OCI-M1 (cell line): ENCODE measurements at regions not wholly inside any gene's neighbourhood (a gene's known extent, or its start where the extent isn't known, plus 50 kb on each side); places are given as distances from the start of the nearest gene placed in this dataset.
"Not testable (repeated sequence)": the region's sequence is repeated elsewhere in the genome, so short reads cannot be mapped to it uniquely, and the experiment has no call there.

ENCODE experiments used
- DNase-seq: peaks from one replicate; lab custom pipeline; 2025; lab: John Stamatoyannopoulos, UW

DNA sequence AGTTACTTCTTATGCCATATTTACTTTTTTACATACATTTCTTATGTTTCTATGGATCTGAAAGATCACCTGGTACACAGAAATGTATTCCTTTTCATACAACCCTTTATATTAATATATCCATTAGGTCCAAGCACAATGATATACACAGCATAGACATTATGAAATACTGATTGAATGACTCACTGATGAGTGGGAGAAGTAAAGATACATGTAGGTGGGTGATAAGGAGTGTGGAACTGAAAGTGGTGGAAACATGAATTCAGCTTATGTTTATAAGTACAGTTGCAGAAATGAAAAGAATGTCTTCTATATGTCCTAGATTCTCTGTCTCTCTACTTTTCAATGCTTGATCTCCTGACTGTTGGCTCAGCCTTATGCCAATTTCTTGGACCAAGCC, 87.9 kb downstream of the YIPF7 start:
- DNase-seq, result peak; percentile 74

DNA sequence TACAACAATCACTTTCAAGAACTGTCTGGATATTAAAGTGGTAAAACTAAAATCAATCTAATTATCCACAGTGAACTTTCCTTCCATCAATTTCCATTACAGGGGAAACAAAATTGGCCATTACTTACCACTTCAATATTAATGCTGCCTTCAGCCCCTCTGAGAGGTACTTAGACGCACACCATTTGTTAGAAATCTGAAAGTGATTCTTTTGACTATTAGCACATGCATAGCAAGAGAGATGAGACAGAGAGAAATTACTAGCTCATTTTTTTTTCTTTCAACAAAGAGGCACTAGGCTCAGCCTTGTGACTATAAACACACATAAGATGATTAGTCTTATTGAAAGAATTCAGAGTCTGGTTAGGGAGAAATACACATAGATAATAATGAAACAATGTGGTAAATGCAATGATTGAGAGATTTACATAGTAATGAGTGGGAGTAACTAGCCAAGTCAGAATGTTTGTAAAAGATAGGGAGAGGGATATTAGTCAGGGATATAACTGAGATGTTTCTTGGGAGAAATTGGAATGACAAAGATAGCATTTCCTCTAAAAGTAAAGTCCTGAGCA, 93.3 kb downstream of the YIPF7 start:
- DNase-seq, result no peak

DNA sequence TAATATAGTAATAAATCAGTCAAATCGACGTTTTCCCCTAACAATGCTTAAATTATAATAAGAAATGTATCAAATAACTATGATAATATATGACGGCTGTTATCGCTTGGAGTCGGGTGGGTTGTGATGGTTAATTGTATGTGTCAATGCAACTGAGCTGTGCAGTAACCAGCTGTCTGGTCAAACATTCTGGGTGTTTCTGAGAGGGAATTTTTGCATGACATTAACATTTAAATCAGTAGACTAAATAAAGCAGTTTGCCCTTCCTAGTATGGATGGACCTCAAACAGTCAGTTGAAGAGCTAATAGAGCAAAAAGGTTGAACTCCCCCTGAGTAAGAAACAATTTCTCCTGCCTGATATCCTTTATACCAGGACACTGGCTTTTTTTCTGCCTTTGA, 96.7 kb downstream of the YIPF7 start:
- DNase-seq, result no peak

DNA sequence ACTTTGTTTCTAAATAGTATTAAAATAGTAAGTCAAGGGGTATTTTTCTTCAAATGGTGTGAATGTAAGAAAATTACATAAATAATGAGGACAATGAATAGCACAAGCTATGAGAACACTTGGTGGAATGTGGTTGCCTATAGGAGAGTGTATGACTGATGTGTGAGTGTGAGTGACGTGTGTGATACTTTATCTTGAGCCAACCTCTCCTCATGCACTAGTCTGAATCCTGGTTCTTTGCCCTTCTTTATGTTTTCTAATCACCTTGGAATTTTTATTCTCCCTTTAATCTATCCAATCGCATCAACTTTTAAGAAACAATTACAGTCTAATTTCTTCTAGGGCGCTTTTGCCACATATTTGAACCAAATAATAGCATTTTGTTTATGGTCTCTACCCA, 98.2 kb downstream of the YIPF7 start:
- no peak for DNase-seq

DNA sequence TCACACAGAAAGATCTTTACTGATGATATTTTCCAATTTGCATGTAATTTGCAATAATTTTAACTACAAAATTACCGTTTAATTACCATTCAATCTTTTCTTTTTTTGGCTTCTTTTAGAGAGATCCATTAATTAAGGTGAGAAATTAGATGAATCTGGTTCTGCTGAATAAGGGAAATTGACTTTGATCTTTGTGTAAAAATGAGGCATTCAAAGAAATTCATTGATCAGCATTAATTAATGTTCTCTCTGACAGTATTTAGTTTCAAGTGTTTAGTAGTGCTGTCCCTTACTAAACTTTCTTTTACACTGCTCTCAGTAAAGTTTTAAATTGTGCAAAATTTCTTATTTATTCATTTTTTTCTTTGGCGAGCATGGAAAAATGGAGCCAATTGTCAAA, 97.2 kb upstream of the KCTD8 start:
- DNase-seq, result no peak

DNA sequence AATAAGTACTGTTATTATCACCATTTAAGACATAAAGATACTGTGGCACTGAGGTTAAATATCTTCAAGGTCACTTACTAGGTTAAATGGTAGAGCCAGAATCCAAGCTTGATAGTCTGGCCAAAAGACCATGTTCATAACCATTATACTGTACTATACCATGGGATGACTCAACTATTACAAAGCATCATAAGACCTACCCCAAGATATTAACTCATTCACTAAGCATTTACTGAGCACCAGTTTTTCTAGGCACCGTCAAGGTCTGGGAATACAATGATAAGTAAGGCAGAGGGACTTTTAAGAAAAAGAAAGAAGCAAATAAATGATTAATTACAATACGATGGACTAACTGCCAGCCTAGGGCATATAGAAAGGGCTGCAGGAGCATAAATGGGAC, 95.5 kb upstream of the KCTD8 start:
- DNase-seq, result no peak

DNA sequence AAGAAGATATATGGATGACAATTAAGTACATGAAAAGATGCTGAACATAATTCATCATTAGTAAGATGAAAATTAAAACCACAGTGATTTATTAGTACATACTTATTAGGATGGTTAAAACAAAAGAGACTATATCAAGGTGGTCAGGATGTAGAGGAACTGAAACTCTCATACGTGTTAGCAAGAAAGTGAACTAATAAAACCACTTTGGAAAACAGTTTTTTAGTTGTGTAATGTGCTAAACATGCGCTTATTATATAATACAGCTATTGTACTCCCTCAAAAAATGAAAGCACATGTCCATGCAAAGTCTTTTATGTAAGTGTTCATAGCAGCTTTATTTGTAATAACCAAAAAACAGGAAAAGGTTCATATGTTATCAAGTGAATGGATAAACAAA, 89.9 kb upstream of the KCTD8 start:
- no peak for DNase-seq

DNA sequence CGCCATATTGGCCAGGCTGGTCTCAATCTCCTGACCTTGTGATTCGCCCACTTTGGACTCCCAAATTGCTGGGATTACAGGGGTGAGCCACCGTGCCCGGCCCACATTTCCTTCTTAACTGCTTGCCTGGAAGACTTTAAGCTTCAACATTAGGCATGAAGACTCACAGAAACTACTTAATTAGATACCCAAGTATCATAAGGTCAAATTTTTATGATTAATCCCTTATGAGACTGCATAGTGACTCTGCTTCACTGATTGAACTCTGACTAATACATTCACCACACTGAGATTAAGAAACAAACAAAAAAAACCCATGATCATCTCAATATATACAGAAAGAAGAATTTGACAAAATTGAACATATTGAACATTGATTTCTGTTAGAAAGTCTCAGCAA, 87.4 kb upstream of the KCTD8 start:
- DNase-seq, result no peak

DNA sequence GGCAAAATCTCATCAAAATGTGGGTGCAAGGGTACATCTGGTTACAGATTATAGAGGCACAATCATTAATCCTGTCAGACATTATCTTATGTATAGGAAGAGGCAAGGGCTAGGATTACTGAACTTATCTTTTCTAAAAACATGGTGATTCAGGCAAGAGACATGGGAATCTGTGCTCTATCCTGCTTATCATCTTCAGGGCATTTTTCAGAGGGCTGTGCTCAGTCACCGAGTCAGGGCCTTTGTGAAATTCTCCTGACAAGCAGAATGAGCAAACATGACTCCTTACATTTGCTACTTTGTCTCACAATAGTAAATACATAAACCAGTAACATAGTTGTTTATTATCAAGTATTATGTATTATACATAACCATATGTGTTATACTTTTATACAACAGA, 84.2 kb upstream of the KCTD8 start:
- DNase-seq, result peak; percentile 24

DNA sequence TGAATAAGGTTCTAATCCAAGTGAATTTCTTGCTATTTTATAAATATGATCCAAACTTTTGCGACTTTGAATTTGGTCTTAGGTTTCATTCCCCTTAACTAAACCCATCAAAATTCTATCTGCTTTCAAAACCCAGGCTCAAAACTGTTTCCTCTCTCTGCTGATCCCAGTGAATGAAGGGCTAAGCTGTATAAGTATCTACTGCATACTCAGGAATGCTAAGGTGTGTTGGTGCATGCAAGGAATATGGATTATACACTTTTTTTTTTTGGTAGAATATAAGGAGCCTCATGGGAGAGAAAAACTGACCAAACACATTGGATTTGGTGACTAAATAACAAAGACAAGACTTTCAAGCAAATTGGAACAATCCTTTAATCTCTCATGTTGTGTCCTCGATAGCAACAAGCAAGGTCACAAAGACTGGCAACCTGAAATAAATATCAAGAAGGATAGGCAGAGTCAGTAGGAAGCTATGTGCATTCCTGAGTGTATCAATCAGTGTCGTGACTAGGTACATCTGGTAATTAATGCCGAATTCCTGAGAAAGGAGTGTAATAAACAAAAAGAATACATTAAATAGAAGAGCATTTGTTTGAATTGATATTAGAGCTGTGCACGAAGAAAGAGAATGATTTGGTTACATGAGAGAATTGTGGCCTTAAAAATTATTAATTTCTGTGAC, 74.3 kb upstream of the KCTD8 start:
- no peak for DNase-seq

DNA sequence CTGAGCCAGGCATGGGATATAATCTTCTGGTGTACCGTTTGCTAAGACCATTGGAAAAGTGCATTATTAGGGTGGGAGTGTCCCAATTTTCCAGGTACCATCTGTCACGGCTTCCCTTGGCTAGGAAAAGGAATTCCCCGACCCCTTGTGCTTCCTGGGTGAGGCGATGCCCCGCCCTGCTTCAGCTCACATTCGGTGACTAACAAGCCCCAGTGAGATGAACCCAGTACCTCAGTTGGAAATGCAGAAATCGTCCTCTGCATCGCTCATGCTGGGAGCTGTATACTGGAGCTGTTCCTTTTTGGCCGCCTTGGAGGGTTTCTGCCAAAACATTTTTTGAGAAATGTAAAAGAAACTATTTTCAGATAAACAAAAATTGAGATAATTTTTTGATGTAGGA, 53.6 kb upstream of the KCTD8 start:
- DNase-seq, result not testable (repeated sequence)
